Fibroblast of skin of right biceps (primary cell): ENCODE measurements at regions not wholly inside any gene's neighbourhood (a gene's known extent, or its start where the extent isn't known, plus 50 kb on each side); places are given as distances from the start of the nearest gene placed in this dataset.

Source experiments
- DNase-seq: peaks from one replicate; pipeline ENCODE4 v3.0.0-alpha.2; 2013

DNA sequence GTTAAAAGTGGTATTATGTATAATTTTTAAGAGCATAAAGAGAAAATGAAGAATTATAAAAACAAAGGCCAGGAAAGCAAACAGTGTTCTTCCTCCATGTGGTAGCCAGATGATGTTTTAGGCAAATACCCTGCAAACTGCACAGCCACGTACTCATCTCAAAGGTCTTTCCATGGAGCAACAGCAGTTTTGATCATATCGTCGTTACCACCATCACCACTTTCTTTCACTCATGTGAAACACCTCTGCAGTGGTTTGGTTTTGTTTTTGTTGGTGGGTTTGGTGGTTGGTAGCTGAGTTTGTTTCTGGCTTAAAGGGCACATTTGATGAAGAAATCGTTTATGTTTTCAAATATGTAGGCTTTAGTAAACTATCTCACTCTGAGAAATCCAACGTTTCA is 229.9 kb upstream of the AMELY start:
- DNase-seq = no peak
